K562 (cell line): ENCODE measurements at regions not wholly inside any gene's neighbourhood (a gene's known extent, or its start where the extent isn't known, plus 50 kb on each side); places are given as distances from the start of the nearest gene placed in this dataset.
A peak's percentile ranks its signal among the peaks of the same experiment; 100 is the strongest.

Experiments used
- ATAC-seq: fragments of 200-7000 bp; cut with Tn5 transposase; 3 replicates; pipeline ENCODE4 v1.9.1; 2020; ENCODE audit warnings: moderate library complexity
- BruUV-seq: library from RNA; stranded (reverse); fragments of 400-500 nt; replicated peaks from 2 replicates; lab custom pipeline; 2021; lab: Mats Ljungman, UMichigan
- CTCF ChIA-PET: fragments of 300-600 bp; formaldehyde crosslinking; extraction: SDS; loops from one replicate; lab custom pipeline; 2021; ENCODE audit warnings: low intra/inter-chr PET ratio; lab: Yijun Ruan, JAX
- POLR2A ChIA-PET: fragments of 300-600, 350-650 bp; sonication (Branson Sonifier 250); formaldehyde crosslinking; extraction: SDS; loops from one replicate; lab custom pipeline; 2021; ENCODE audit warnings: antibody characterized with exemption, inconsistent platforms; lab: Yijun Ruan, JAX
- DNase-seq, 4 experiments: peaks; one replicate each; pipeline versions ENCODE4 v3.0.0 to v3.0.0-alpha.2; 2011 to 2018; ENCODE audit warnings: low spot score in 3 of 4, mixed read lengths in 3 of 4; ENCODE audit errors: extremely low read depth in 1 of 4
- FAIRE-seq: peaks from 2 replicates; lab custom pipeline; 2011; peaks lifted over from hg19 to GRCh38; lab: Jason Lieb, UNC
- H2AFZ ChIP-seq: 2 replicates; pipeline ENCODE4 v1.6.0; 2011; ENCODE audit warnings: low read depth, low read length, control low read depth, inconsistent platforms
- H3K27ac ChIP-seq: fragments of 200-600 bp; 3 replicates; pipeline ENCODE4 v1.8.0; 2011; ENCODE audit warnings: low read depth, mild to moderate bottlenecking, control low read depth, inconsistent platforms, low read length, moderate library complexity, mixed read lengths; ENCODE audit errors: extremely low read depth
- H3K27me3 ChIP-seq, 2 experiments: fragments of 300-600 bp in 1 of 2; 2 replicates in 1 of 2; 3 replicates in 1 of 2; pipeline versions ENCODE4 v1.6.0 to v1.8.0; 2011; ENCODE audit warnings: inconsistent platforms in 2 of 2, low read length in 2 of 2, mild to moderate bottlenecking in 1 of 2, mixed read lengths in 1 of 2, moderate library complexity in 1 of 2; ENCODE audit not compliant: control insufficient read depth in 2 of 2, insufficient read depth in 2 of 2
- H3K36me3 ChIP-seq: fragments of 300-600 bp; 3 replicates; pipeline ENCODE4 v1.8.0; 2011; ENCODE audit warnings: mild to moderate bottlenecking, low read length, inconsistent platforms; ENCODE audit not compliant: control insufficient read depth, insufficient read depth
- H3K4me1 ChIP-seq, 2 experiments: fragments of 200-600 bp in 1 of 2; replicated peaks in 1 of 2; 2 replicates in 1 of 2; 3 replicates in 1 of 2; pipeline versions ENCODE4 v1.5.1 to v1.8.0; 2011; ENCODE audit warnings: inconsistent platforms in 2 of 2, low read length in 2 of 2, mild to moderate bottlenecking in 1 of 2, mixed read lengths in 1 of 2, moderate library complexity in 1 of 2; ENCODE audit not compliant: control insufficient read depth in 2 of 2, insufficient read depth in 2 of 2
- H3K4me2 ChIP-seq: 2 replicates; pipeline ENCODE4 v1.6.1; 2011; ENCODE audit warnings: low read length, control low read depth, inconsistent platforms, mixed read lengths; ENCODE audit not compliant: insufficient read depth
- H3K4me3 ChIP-seq: fragments of 200-600 bp; sonication (generic), shearing (Covaris generic); 2 replicates; pipeline ENCODE4 v1.5.1; 2016; ENCODE audit warnings: control low read depth, inconsistent platforms
- H3K79me2 ChIP-seq: fragments of 200-600 bp; 3 replicates; pipeline ENCODE4 v1.8.0; 2011; ENCODE audit warnings: low read length, inconsistent platforms; ENCODE audit not compliant: control insufficient read depth, insufficient read depth
- H3K9ac ChIP-seq, 2 experiments: 2 replicates each; pipeline versions ENCODE4 v1.6.0 to v1.6.1; 2011; ENCODE audit warnings: low read depth in 2 of 2, low read length in 2 of 2, control low read depth in 1 of 2, inconsistent platforms in 1 of 2, mild to moderate bottlenecking in 1 of 2, mixed read lengths in 1 of 2; ENCODE audit not compliant: insufficient read depth in 1 of 2
- H3K9me1 ChIP-seq: one replicate; pipeline ENCODE4 v1.6.0; 2011; ENCODE audit warnings: inconsistent platforms, mild to moderate bottlenecking, low read length, moderate library complexity; ENCODE audit not compliant: control insufficient read depth, insufficient read depth
- H3K9me3 ChIP-seq: replicated peaks from 2 replicates; pipeline ENCODE4 v1.5.1; 2011; ENCODE audit warnings: low read depth, low read length, inconsistent platforms; ENCODE audit not compliant: control insufficient read depth, insufficient read depth
- H4K20me1 ChIP-seq: replicated peaks from 2 replicates; pipeline ENCODE4 v1.6.1; 2011; ENCODE audit warnings: low read length, inconsistent platforms, mixed read lengths; ENCODE audit not compliant: control insufficient read depth, insufficient read depth
- ELK1 ChIP-seq: sonication (generic); formaldehyde crosslinking; IDR thresholded peaks from 2 replicates; pipeline ENCODE4 v1.8.1; 2022; ENCODE audit warnings: missing genetic modification reagents
- ERF ChIP-seq: fragments of 450-650 bp; formaldehyde crosslinking; IDR thresholded peaks from 2 replicates; pipeline ENCODE4 v1.4.0; 2020; ENCODE audit warnings: mild to moderate bottlenecking, mixed read lengths
- MCM3 ChIP-seq: fragments of 450-650 bp; IDR thresholded peaks from 2 replicates; pipeline ENCODE4 v1.6.1; 2016
- MED1 ChIP-seq: sonication (generic); formaldehyde crosslinking; IDR thresholded peaks from 2 replicates; pipeline ENCODE4 v1.8.1; 2023; ENCODE audit warnings: missing genetic modification reagents, borderline replicate concordance
- SPI1 ChIP-seq: IDR thresholded peaks from 2 replicates; pipeline ENCODE4 v1.6.1; 2011; ENCODE audit warnings: low read depth, low read length, control low read depth, borderline replicate concordance
- TCF7 ChIP-seq: sonication (generic); IDR thresholded peaks from 2 replicates; pipeline ENCODE4 v1.6.1; 2016; ENCODE audit warnings: antibody characterized with exemption, borderline replicate concordance
- WGBS: fragments of 100-300 bp; shearing (Covaris generic); methylation state at CpG from one replicate; pipeline ENCODE4 v1.1.6; 2016; ENCODE audit warnings: low coverage, mixed read lengths; ENCODE audit not compliant: insufficient coverage; ENCODE audit errors: missing lambda C conversion rate; 5-methylcytosine and 5-hydroxymethylcytosine counted together
- in situ Hi-C: fragments of 300-500 bp; cut with MboI; formaldehyde crosslinking; loops from 4 replicates; pipeline ENCODE4 v1.15.0; 2018; ENCODE audit warnings: inconsistent platforms, mixed read lengths
- intact Hi-C: fragments of 100-400 bp; cut with micrococcal nuclease; formaldehyde crosslinking; loops from 2 replicates; pipeline ENCODE4 v1.14.2; 2022
- TF ChIP-seq, protein P1 (sequence below): sonication (generic); formaldehyde crosslinking; IDR thresholded peaks from 2 replicates; pipeline ENCODE4 v1.8.0; 2022; ENCODE audit warnings: missing genetic modification reagents, mild to moderate bottlenecking, moderate library complexity, borderline replicate concordance

DNA sequence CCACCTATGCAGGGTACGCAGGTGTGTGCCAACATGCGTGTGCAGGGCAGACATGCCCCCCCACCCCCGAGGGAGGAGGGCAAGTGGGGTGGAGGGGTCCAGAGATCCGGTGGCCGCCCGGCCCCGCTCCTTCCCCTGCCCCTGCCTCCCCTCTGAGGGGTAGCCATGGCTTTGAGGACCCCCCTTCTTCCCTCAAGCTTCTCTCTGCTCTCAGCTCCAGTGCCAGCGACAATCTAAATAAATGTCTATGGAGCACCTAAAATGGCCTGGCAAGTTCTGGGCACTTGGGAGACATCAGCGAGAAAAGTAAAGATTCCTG is 91.9 kb downstream of the ZFP36L2 start (continued):
- TF ChIP-seq ELK1 (CRISPR knock-in tag) (no peak), MED1 (CRISPR knock-in tag) (no peak), MCM3 (no peak)
- TF ChIP-seq, all 486 proteins: peak for 0

DNA sequence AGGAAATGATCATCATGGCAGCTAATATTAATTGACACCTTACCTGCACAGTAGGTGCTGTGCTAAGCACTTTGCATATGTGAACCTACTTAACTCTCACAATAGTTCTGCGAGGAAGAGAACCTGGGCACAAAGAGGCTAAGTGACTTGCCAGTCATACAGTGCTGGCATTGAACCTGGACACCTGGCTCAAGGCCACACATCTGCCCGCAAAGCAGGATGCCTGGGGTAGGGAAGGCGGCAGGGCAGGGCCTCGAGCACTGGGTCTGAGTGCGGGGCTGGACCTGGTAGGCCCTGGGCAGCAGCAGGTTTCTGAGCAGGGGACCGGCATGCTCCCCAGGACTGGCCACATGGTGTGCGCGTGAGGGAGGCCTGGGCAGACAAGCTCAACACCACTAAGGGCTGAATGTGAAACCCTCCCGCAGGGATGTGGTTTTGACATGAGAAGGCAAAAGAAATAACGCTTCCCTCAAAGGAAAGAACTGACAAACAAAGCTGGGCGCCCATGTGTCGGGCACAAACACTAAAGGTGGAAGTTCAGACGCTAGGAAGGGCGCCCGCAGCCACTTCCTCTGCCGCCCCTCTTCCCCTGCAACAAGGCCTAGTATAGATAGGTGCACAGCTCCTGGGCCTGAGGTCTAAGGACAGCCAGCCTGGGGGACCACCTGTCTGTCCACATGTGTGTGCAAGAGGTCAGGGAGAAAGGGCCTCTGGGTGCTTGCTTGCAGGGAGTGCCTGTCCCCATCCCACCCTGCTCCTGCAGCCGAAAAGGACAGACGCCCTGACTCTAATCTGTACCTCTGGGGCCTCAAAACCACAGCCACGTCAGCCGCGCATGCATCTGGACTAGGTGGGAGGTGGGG is 92.5 kb downstream of the ZFP36L2 start:
- no peaks in the 10 kb centered on the region for H3K9me3 ChIP-seq
- H3K4me2 ChIP-seq, result no peak overlapping the region
- no peaks in the 10 kb centered on the region for H3K27me3 ChIP-seq
- H3K4me3 ChIP-seq, result no peak overlapping the region
- no peak overlapping the region for H3K27ac ChIP-seq
- no peaks in the 10 kb centered on the region for H4K20me1 ChIP-seq
- H3K9ac ChIP-seq, result peak overlapping the region in 1 of 2 experiments; percentile 56; a peak in 2 of 4 replicates
- intact Hi-C loops, result loop anchor here (5.0 kb wide), 1 partner anchor 307 kb away; no protein-coding TSS in a partner anchor
- ChIA-PET CTCF (no interaction called here), POLR2A (interaction anchor here (0.7 to 1.2 kb wide), 3 partner anchors 29 to 106 kb away, joined by 3 to 4 read pairs (median 3); no protein-coding TSS in a partner anchor)
- in situ Hi-C loops, result loop anchor here (10.0 to 25.0 kb wide), 2 partner anchors 297 to 351 kb away; no protein-coding TSS in a partner anchor
- no peaks in the 10 kb centered on the region for H3K79me2 ChIP-seq
- no peak overlapping the region for H2AFZ ChIP-seq
- ATAC-seq, result no peak
- TF ChIP-seq, protein P1, sequence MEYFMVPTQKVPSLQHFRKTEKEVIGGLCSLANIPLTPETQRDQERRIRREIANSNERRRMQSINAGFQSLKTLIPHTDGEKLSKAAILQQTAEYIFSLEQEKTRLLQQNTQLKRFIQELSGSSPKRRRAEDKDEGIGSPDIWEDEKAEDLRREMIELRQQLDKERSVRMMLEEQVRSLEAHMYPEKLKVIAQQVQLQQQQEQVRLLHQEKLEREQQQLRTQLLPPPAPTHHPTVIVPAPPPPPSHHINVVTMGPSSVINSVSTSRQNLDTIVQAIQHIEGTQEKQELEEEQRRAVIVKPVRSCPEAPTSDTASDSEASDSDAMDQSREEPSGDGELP (CRISPR knock-in tag), result 0 out of 2 replicates have a peak, but pooled peaks have one; percentile 11
- no peak for TF ChIP-seq TCF7
- TF ChIP-seq ERF (CRISPR knock-in tag), result 0 out of 2 replicates have a peak, but pooled peaks have one; percentile 22
- peak; percentile 2; the same call in 1 of the 2 replicates for TF ChIP-seq SPI1
- no TSS peak for BruUV-seq
- no peaks in the 10 kb centered on the region for H3K36me3 ChIP-seq
- no peak for FAIRE-seq
- H3K4me1 ChIP-seq, result peaks cover 30 to 41% of the 10 kb centered on the region in 2 experiments; a peak in 4 of 5 replicates
- no peak for DNase-seq
- peaks cover 5% of the 10 kb centered on the region for H3K9me1 ChIP-seq
- 59% methylated on average over 18 of the region's 21 CpGs for WGBS
